GM12865 (cell line): ENCODE measurements at regions not wholly inside any gene's neighbourhood (a gene's known extent, or its start where the extent isn't known, plus 50 kb on each side); places are given as distances from the start of the nearest gene placed in this dataset.
A peak's percentile ranks its signal among the peaks of the same experiment; 100 is the strongest.
"Not testable (repeated sequence)": the region's sequence is repeated elsewhere in the genome, so short reads cannot be mapped to it uniquely, and the experiment has no call there.

Experiments
- DNase-seq: peaks from one replicate; pipeline ENCODE4 v3.0.0; 2010; ENCODE audit warnings: low read depth
- H3K4me3 ChIP-seq: 2 replicates; pipeline ENCODE4 v1.5.1; 2011; ENCODE audit warnings: mild to moderate bottlenecking, low read depth, low read length, control low read depth
- CTCF ChIP-seq: IDR thresholded peaks from 2 replicates; pipeline ENCODE4 v1.5.1; 2011; ENCODE audit warnings: low read length, control low read depth, low read depth, inconsistent platforms; ENCODE audit not compliant: insufficient read depth; ENCODE audit errors: missing control alignments

GRCh38 chr5:110267714-110268113, 458.8 kb downstream of the TMEM232 start:
- no peak for TF ChIP-seq CTCF
- H3K4me3 ChIP-seq = no peak overlapping the region
- DNase-seq = no peak

GRCh38 chr5:110268283-110268682, 458.2 kb downstream of the TMEM232 start:
- DNase-seq = no peak
- no peak for TF ChIP-seq CTCF
- H3K4me3 ChIP-seq = no peak overlapping the region

GRCh38 chr5:110268985-110269384, 457.5 kb downstream of the TMEM232 start:
- no peak for TF ChIP-seq CTCF
- H3K4me3 ChIP-seq = no peak overlapping the region
- DNase-seq = peak; percentile 16

GRCh38 chr5:110269478-110270142, 456.9 kb downstream of the TMEM232 start:
- no peak for TF ChIP-seq CTCF
- DNase-seq = no peak
- H3K4me3 ChIP-seq = no peak overlapping the region

GRCh38 chr5:110275878-110276277, 450.6 kb downstream of the TMEM232 start:
- DNase-seq = no peak
- no peak for TF ChIP-seq CTCF
- no peak overlapping the region for H3K4me3 ChIP-seq

- not testable (repeated sequence) for H3K4me3 ChIP-seq, DNase-seq
Observed at GRCh38 chr5:110278449-110278848, 448.0 kb downstream of the TMEM232 start.

- H3K4me3 ChIP-seq, DNase-seq: not testable (repeated sequence)
Observed at GRCh38 chr5:110284121-110284520, 442.4 kb downstream of the TMEM232 start.

GRCh38 chr5:110288766-110289511, 437.5 kb downstream of the TMEM232 start:
- TF ChIP-seq CTCF = no peak
- no peak overlapping the region for H3K4me3 ChIP-seq
- DNase-seq = no peak
